Right atrium auricular region (tissue), 2 donors: ENCODE measurements at regions not wholly inside any gene's neighbourhood (a gene's known extent, or its start where the extent isn't known, plus 50 kb on each side); places are given as distances from the start of the nearest gene placed in this dataset.
"Not testable (repeated sequence)": the region's sequence is repeated elsewhere in the genome, so short reads cannot be mapped to it uniquely, and the experiment has no call there.

Experiments
- DNase-seq: peaks from one replicate; pipeline ENCODE4 v3.0.0-alpha.2; 2019; ENCODE audit warnings: low spot score
- H3K27ac ChIP-seq, 2 donors: fragments of 200-600 bp; sonication (generic); 1 replicate in 1 of 2; 2 replicates in 1 of 2; pipeline ENCODE4 v1.5.1; 2016 to 2019
- H3K27me3 ChIP-seq, 2 donors: fragments of 200-600 bp; sonication (generic); one replicate each; pipeline versions ENCODE4 v1.5.1 to v1.6.0; 2017 to 2019
- H3K36me3 ChIP-seq: fragments of 200-600 bp; sonication (generic); one replicate; pipeline ENCODE4 v1.5.1; 2016
- H3K4me1 ChIP-seq, 2 donors: fragments of 200-600 bp; sonication (generic); one replicate each; pipeline versions ENCODE4 v1.5.1 to v1.6.0; 2017 to 2019
- H3K4me3 ChIP-seq, 2 donors: fragments of 200-600 bp; sonication (generic); 1 replicate in 1 of 2; 2 replicates in 1 of 2; pipeline ENCODE4 v1.5.1; 2017 to 2019; ENCODE audit warnings: mild to moderate bottlenecking in 1 of 2, moderate library complexity in 1 of 2
- H3K9me3 ChIP-seq, 2 donors: fragments of 200-600 bp; sonication (generic); one replicate each; pipeline ENCODE4 v1.5.1; 2019
- TF ChIP-seq, protein P1 (sequence below), 2 donors: fragments of 200-600 bp; sonication (generic); IDR thresholded peaks; one replicate each; pipeline ENCODE4 v1.5.1; 2019; ENCODE audit warnings: antibody characterized with exemption in 2 of 2

DNA sequence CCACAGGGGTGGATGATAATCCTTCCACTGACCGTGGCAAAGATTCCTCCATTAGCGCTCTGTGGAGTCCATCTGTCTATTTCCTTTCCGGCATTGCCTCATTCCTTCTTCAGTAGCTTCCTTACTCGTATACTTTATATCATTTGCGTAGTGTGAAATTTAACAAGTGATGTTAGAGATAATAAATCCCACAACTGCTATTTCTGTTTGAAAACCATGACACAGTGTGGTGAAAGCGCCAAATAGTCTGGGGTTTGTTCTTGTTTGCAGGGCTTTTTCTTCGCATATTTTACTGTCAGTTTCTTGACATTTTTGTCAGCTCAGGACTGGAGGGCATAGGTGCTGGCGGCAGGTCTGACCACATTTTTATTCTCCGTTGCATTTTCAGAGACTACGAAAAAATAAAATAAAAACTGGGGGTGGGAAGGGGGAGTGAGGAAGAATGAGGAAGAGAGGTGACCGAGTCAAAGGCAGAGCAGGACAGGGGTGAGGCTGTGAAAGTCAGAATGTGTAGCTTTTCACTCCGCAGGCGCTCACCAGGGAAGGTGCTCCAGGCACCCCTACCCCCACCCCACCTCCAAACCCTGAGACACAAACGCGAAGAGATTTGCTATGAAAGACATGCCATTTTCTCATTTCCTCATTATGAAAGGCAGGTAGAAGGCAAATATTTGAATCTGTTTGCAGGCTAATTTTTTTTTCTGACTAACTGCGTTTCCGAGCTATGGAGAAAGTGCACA, 965.0 kb downstream of the MCTP2 start:
- Histone ChIP-seq H3K27ac (no peak overlapping the region), H3K36me3 (no peaks in the 10 kb centered on the region), H3K9me3 (peaks cover 0 to 13% of the 10 kb centered on the region in 2 donors), H3K4me3 (no peak overlapping the region), H3K27me3 (no peaks in the 10 kb centered on the region), H3K4me1 (no peaks in the 10 kb centered on the region)
- TF ChIP-seq, protein P1, sequence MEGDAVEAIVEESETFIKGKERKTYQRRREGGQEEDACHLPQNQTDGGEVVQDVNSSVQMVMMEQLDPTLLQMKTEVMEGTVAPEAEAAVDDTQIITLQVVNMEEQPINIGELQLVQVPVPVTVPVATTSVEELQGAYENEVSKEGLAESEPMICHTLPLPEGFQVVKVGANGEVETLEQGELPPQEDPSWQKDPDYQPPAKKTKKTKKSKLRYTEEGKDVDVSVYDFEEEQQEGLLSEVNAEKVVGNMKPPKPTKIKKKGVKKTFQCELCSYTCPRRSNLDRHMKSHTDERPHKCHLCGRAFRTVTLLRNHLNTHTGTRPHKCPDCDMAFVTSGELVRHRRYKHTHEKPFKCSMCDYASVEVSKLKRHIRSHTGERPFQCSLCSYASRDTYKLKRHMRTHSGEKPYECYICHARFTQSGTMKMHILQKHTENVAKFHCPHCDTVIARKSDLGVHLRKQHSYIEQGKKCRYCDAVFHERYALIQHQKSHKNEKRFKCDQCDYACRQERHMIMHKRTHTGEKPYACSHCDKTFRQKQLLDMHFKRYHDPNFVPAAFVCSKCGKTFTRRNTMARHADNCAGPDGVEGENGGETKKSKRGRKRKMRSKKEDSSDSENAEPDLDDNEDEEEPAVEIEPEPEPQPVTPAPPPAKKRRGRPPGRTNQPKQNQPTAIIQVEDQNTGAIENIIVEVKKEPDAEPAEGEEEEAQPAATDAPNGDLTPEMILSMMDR (IDR thresholded peaks at IDR 0.05): no peak
- DNase-seq: no peak

DNA sequence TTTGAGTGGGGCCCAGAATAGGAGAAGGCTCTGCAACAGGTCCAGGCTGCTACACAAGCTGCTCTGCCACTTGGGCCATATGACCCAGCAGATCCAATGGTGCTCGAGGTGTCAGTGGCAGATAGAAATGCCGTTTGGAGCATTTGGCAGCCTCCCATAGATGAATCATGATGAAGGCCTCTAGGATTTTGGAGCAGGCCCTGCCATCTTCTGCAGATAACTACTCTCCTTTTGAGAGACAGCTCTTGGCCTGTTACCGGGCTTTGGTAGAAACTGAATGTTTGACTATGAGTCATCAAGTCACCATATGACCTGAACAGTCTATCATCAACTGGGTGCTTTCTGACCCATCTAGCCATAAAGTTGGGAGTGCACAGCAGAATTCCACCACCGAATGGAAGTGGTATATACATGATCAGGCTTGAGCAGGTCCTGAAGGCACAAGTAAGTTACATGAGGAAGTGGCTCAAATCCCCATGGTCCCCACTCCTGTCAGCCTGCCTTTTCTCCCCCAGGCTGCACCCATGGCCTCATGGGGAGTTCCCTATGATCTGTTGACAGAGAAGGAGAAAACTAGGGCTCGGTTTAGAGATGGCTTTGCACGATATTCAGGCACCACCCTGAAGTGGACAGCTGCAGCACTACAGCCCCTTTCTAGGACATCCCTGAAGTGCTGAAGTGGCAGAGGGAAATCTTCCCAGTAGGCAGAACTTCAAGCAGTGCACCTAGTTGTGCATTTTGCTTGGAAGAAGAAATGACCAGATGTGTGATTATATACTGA, 971.4 kb downstream of the MCTP2 start:
- Histone ChIP-seq H3K27me3 (no peaks in the 10 kb centered on the region), H3K4me1 (no peaks in the 10 kb centered on the region), H3K4me3 (no peak overlapping the region), H3K9me3 (peaks cover 3 to 13% of the 10 kb centered on the region in 2 donors), H3K36me3 (no peaks in the 10 kb centered on the region), H3K27ac (no peak overlapping the region)
- TF ChIP-seq, protein P1 (IDR thresholded peaks at IDR 0.05): no peak
- DNase-seq: no peak

DNA sequence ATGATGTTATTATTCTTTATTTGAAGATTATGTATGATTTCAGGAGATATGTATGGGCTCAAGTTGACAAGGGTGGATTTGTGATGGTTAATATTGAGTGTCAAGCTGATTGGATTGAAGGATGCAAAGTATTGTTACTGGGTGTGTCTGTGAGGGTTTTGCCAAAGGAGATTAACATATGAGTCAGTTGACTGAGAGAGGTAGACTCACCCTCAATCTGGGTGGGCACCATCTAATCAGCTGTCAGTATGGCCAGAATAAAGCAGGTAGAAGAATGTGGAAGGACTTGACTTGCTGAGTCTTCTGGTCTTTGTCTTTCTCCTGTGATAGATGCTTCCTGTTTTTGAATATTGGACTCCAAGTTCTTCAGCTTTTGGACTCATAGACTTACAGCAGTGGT, 973.7 kb downstream of the MCTP2 start:
- DNase-seq: no peak
- Histone ChIP-seq H3K9me3 (peaks cover 3 to 8% of the 10 kb centered on the region in 2 donors), H3K4me1 (no peaks in the 10 kb centered on the region), H3K27ac (no peak overlapping the region), H3K36me3 (no peaks in the 10 kb centered on the region), H3K4me3 (no peak overlapping the region), H3K27me3 (no peaks in the 10 kb centered on the region)
- TF ChIP-seq, protein P1 (IDR thresholded peaks at IDR 0.05): no peak

DNA sequence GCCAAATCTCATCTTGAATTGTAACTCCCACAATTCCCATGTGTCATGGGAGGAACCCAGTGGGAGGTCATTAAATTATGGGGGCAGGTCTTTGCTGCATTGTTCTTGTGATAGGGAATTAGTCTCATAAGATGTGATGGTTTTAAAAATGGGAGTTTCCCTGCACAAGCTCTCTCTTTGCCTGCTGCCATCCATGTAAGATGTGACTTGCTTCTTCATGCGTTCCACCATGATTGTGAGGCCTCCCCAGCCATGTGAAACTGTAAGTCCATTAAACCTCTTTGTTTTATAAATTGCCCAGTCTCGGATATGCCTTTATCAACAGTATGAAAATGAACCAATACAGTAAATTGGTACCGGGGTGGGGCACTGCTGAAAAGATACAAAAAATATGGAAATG, 974.5 kb downstream of the MCTP2 start:
- not testable (repeated sequence) for H3K36me3 ChIP-seq, H3K4me1 ChIP-seq, H3K9me3 ChIP-seq, H3K27me3 ChIP-seq, DNase-seq, H3K27ac ChIP-seq, H3K4me3 ChIP-seq

DNA sequence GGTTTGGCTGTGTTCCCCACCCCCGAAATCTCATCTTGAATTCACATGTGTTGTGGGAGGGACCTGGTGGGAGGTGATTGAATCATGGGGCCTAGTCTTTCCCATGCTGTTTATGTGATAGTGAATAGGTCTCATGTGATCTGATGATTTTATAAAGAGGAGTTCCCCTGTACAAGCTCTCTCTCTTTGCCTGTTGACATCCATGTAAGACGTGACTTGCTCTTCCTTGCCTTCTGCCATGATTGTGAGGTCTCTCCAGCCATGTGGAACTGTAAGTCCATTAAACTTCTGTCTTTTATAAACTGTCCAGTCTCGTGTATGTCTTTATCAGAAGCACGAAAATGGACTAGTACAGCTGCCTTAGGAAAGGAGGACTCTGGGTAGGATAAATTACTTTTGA, 976.7 kb downstream of the MCTP2 start:
- TF ChIP-seq, protein P1 (IDR thresholded peaks at IDR 0.05): no peak
- no peaks in the 10 kb centered on the region for H3K27me3 ChIP-seq
- H3K9me3 ChIP-seq: peaks cover 3 to 13% of the 10 kb centered on the region in 2 donors
- no peaks in the 10 kb centered on the region for H3K4me1 ChIP-seq
- DNase-seq: no peak
- no peak overlapping the region for H3K27ac ChIP-seq
- H3K36me3 ChIP-seq: no peaks in the 10 kb centered on the region
- H3K4me3 ChIP-seq: no peak overlapping the region

DNA sequence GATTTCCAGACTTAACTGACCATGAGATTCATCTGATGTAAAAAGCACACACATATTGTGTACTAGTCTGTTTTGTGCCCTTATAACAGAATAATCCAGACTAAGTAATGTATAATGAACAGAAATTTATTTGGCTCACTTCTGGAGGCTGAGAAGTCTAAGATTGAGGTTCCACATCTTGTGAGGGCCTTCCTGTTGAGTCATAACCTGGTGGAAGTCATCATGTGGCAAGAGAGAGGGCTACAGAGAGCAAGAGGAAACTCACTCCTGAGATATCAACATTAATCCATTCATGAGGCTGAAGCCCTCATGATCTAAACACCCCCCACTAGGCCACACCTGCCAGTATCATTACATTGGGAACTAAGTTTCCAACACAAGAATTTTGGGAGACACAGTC, 977.6 kb downstream of the MCTP2 start:
- Histone ChIP-seq H3K4me1 (no peaks in the 10 kb centered on the region), H3K4me3 (no peak overlapping the region), H3K36me3 (no peaks in the 10 kb centered on the region), H3K27ac (no peak overlapping the region), H3K9me3 (peaks cover 3 to 13% of the 10 kb centered on the region in 2 donors), H3K27me3 (no peaks in the 10 kb centered on the region)
- TF ChIP-seq, protein P1 (IDR thresholded peaks at IDR 0.05): no peak
- no peak for DNase-seq
